GM19351 (cell line): ENCODE measurements at regions not wholly inside any gene's neighbourhood (a gene's known extent, or its start where the extent isn't known, plus 50 kb on each side); places are given as distances from the start of the nearest gene placed in this dataset.

Experiments used
- ATAC-seq: cut with Tn5 transposase; IDR thresholded peaks from one replicate; pipeline ENCODE4 v1.9.1; 2021; ENCODE audit warnings: mild to moderate bottlenecking, moderate library complexity; ENCODE audit not compliant: unreplicated experiment

- no peak for ATAC-seq
Measured at GRCh38 chr2:186274936-186275575, 211.0 kb upstream of the ZC3H15 start.

- ATAC-seq, result no peak
Measured at GRCh38 chr2:186276909-186277308, 209.2 kb upstream of the ZC3H15 start.

- ATAC-seq, result no peak
Measured at GRCh38 chr2:186281726-186282125, 204.3 kb upstream of the ZC3H15 start.

GRCh38 chr2:186294248-186294888 is 191.7 kb upstream of the ZC3H15 start:
- no peak for ATAC-seq

GRCh38 chr2:186299610-186300009 is 186.4 kb upstream of the ZC3H15 start:
- ATAC-seq, result no peak

- no peak for ATAC-seq
Measured at GRCh38 chr2:186302263-186302662, 183.8 kb upstream of the ZC3H15 start.

- no peak for ATAC-seq
Measured at GRCh38 chr2:186303091-186303490, 183.0 kb upstream of the ZC3H15 start.

GRCh38 chr2:186304064-186304463 is 182.0 kb upstream of the ZC3H15 start:
- ATAC-seq, result no peak

GRCh38 chr2:186306754-186307153 is 179.3 kb upstream of the ZC3H15 start:
- ATAC-seq, result no peak

GRCh38 chr2:186307871-186308270 is 178.2 kb upstream of the ZC3H15 start:
- ATAC-seq, result peak; percentile 42

GRCh38 chr2:186308347-186308746 is 177.7 kb upstream of the ZC3H15 start:
- no peak for ATAC-seq

- no peak for ATAC-seq
Measured at GRCh38 chr2:186309901-186310300, 176.2 kb upstream of the ZC3H15 start.

- ATAC-seq, result no peak
Measured at GRCh38 chr2:186319105-186319504, 167.0 kb upstream of the ZC3H15 start.

GRCh38 chr2:186325827-186326535 is 160.1 kb upstream of the ZC3H15 start:
- ATAC-seq, result no peak

- ATAC-seq, result peak; percentile 82
Measured at GRCh38 chr2:186327251-186327868, 158.7 kb upstream of the ZC3H15 start.

- no peak for ATAC-seq
Measured at GRCh38 chr2:186328838-186329237, 157.2 kb upstream of the ZC3H15 start.

GRCh38 chr2:186330050-186330449 is 156.0 kb upstream of the ZC3H15 start:
- ATAC-seq, result no peak

GRCh38 chr2:186339716-186340115 is 146.3 kb upstream of the ZC3H15 start:
- no peak for ATAC-seq

- ATAC-seq, result no peak
Measured at GRCh38 chr2:186342029-186342428, 144.0 kb upstream of the ZC3H15 start.

- ATAC-seq, result no peak
Measured at GRCh38 chr2:186345745-186346144, 140.3 kb upstream of the ZC3H15 start.

- ATAC-seq, result no peak
Measured at GRCh38 chr2:186346216-186346615, 139.8 kb upstream of the ZC3H15 start.

- ATAC-seq, result no peak
Measured at GRCh38 chr2:186347472-186347871, 138.6 kb upstream of the ZC3H15 start.
